BE2C (cell line): ENCODE measurements at regions not wholly inside any gene's neighbourhood (a gene's known extent, or its start where the extent isn't known, plus 50 kb on each side); places are given as distances from the start of the nearest gene placed in this dataset.
A peak's percentile ranks its signal among the peaks of the same experiment; 100 is the strongest.

Experiments used
- DNase-seq: peaks from one replicate; pipeline ENCODE4 v3.0.0-alpha.2; 2020
- H3K27me3 ChIP-seq: fragments of 250-450 bp; sonication (Bioruptor Pico); 2 replicates; pipeline ENCODE4 v1.5.1; 2020; ENCODE audit warnings: mild to moderate bottlenecking
- H3K36me3 ChIP-seq: fragments of 250-450 bp; sonication (Bioruptor Pico); 2 replicates; pipeline ENCODE4 v1.5.1; 2020; ENCODE audit warnings: mild to moderate bottlenecking
- H3K4me1 ChIP-seq: fragments of 250-450 bp; sonication (Bioruptor Pico); 2 replicates; pipeline ENCODE4 v1.5.1; 2020
- H3K4me3 ChIP-seq: 2 replicates; pipeline ENCODE4 v1.5.1; 2011; ENCODE audit warnings: low read depth, low read length
- H3K9me3 ChIP-seq: fragments of 250-450 bp; sonication (Bioruptor Pico); 2 replicates; pipeline ENCODE4 v1.5.1; 2020
- CTCF ChIP-seq: IDR thresholded peaks from 2 replicates; pipeline ENCODE4 v1.5.1; 2012; ENCODE audit warnings: mild to moderate bottlenecking, low read depth, low read length

DNA sequence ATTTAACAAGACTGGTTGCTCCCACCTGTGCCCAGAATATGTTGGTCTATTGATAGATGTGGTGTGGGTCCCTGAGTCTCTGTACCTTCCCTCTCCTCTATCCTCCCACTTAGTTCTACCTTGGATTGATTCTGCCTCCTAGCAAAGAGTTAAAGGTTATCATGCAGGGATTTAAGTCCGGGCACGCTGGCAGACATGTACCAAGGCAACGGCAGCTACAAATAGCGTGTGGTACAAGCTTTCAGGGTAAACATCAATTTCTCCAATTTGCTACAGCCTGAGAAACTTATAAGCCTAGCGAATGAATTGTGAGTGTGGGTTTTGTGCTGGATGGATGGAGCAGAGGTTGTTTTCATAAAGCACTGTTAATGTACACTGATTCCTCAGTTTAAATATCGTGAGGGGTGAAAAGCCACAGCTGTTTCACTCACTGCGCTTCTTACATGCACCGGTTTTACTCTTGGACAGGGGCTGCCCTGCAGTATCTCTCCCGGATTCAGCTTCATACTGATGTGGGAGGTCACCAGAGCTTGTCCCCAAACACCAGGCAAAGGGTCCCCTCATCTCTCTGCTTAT is 289.8 kb downstream of the ICOS start:
- DNase-seq = no peak
- Histone ChIP-seq H3K27me3 (no peaks in the 10 kb centered on the region), H3K4me3 (no peak overlapping the region), H3K9me3 (no peaks in the 10 kb centered on the region), H3K36me3 (no peaks in the 10 kb centered on the region), H3K4me1 (peaks cover 19% of the 10 kb centered on the region)
- TF ChIP-seq CTCF = no peak

GRCh38 chr2:204228169-204228886 is 291.8 kb downstream of the ICOS start:
- no peak for TF ChIP-seq CTCF
- Histone ChIP-seq H3K27me3 (no peaks in the 10 kb centered on the region), H3K4me3 (peak overlapping the region; percentile 20), H3K4me1 (peaks cover 17% of the 10 kb centered on the region), H3K36me3 (no peaks in the 10 kb centered on the region), H3K9me3 (no peaks in the 10 kb centered on the region)
- DNase-seq = peak; percentile 67

- Histone ChIP-seq H3K36me3 (no peaks in the 10 kb centered on the region), H3K9me3 (no peaks in the 10 kb centered on the region), H3K27me3 (no peaks in the 10 kb centered on the region), H3K4me3 (no peak overlapping the region), H3K4me1 (peaks cover 11% of the 10 kb centered on the region)
- TF ChIP-seq CTCF = no peak
- no peak for DNase-seq
These were observed 297.7 kb downstream of the ICOS start for GRCh38 chr2:204234248-204234647.

DNA sequence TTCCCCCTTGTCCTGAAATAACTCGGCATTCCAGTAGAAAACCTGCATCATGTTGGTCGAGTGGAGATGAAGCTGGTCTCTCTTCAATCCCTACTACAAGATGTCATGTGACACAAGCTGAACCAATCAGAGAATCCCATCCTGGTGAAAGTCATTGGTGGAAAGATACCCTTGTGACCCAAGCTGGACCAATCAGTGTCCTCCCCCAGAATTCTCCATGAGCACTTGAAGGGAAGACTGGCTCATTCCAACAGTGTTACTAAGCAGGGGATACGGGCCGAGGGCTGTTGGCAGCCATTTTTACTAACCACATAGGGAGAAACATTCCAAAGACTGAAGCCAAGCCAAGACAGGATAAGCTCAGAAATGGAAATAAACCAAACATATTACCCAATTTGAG is 298.3 kb downstream of the ICOS start:
- TF ChIP-seq CTCF = no peak
- H3K4me1 ChIP-seq = peaks cover 10% of the 10 kb centered on the region

GRCh38 chr2:204237416-204237815 is 300.9 kb downstream of the ICOS start:
- no peak for DNase-seq
- H3K36me3 ChIP-seq = no peaks in the 10 kb centered on the region
- H3K4me3 ChIP-seq = no peak overlapping the region
- no peak for TF ChIP-seq CTCF
- no peaks in the 10 kb centered on the region for H3K27me3 ChIP-seq
- H3K4me1 ChIP-seq = peaks cover 10% of the 10 kb centered on the region
- no peaks in the 10 kb centered on the region for H3K9me3 ChIP-seq

More for the DNA sequence above, 298.3 kb downstream of the ICOS start:
- DNase-seq = no peak
- H3K36me3 ChIP-seq = no peaks in the 10 kb centered on the region
- H3K4me3 ChIP-seq = no peak overlapping the region
- no peaks in the 10 kb centered on the region for H3K9me3 ChIP-seq
- no peaks in the 10 kb centered on the region for H3K27me3 ChIP-seq
